ENCODE measurements at regions not wholly inside any gene's neighbourhood (a gene's known extent, or its start where the extent isn't known, plus 50 kb on each side); places are given as distances from the start of the nearest gene placed in this dataset.

DNA sequence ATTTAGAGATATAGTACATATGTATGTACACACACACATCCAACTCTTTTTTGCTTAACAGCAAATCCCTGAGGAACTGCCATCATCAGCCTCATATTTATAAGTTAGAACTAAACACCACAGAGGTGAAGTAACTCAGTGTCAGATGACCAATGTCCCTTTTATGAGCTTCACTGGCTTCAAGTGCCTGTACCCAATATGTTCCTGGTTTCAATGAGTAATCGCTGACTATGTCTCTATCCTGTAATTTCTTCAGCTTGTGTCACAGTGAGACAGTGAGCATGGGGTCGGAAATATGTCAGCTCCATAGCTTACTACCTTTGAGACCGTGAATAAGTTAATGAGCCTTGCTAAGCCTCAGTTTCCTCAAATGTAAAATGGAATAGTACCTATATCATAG is 136.2 kb upstream of the RASGEF1B start (continued):
- TF ChIP-seq, protein P1, sequence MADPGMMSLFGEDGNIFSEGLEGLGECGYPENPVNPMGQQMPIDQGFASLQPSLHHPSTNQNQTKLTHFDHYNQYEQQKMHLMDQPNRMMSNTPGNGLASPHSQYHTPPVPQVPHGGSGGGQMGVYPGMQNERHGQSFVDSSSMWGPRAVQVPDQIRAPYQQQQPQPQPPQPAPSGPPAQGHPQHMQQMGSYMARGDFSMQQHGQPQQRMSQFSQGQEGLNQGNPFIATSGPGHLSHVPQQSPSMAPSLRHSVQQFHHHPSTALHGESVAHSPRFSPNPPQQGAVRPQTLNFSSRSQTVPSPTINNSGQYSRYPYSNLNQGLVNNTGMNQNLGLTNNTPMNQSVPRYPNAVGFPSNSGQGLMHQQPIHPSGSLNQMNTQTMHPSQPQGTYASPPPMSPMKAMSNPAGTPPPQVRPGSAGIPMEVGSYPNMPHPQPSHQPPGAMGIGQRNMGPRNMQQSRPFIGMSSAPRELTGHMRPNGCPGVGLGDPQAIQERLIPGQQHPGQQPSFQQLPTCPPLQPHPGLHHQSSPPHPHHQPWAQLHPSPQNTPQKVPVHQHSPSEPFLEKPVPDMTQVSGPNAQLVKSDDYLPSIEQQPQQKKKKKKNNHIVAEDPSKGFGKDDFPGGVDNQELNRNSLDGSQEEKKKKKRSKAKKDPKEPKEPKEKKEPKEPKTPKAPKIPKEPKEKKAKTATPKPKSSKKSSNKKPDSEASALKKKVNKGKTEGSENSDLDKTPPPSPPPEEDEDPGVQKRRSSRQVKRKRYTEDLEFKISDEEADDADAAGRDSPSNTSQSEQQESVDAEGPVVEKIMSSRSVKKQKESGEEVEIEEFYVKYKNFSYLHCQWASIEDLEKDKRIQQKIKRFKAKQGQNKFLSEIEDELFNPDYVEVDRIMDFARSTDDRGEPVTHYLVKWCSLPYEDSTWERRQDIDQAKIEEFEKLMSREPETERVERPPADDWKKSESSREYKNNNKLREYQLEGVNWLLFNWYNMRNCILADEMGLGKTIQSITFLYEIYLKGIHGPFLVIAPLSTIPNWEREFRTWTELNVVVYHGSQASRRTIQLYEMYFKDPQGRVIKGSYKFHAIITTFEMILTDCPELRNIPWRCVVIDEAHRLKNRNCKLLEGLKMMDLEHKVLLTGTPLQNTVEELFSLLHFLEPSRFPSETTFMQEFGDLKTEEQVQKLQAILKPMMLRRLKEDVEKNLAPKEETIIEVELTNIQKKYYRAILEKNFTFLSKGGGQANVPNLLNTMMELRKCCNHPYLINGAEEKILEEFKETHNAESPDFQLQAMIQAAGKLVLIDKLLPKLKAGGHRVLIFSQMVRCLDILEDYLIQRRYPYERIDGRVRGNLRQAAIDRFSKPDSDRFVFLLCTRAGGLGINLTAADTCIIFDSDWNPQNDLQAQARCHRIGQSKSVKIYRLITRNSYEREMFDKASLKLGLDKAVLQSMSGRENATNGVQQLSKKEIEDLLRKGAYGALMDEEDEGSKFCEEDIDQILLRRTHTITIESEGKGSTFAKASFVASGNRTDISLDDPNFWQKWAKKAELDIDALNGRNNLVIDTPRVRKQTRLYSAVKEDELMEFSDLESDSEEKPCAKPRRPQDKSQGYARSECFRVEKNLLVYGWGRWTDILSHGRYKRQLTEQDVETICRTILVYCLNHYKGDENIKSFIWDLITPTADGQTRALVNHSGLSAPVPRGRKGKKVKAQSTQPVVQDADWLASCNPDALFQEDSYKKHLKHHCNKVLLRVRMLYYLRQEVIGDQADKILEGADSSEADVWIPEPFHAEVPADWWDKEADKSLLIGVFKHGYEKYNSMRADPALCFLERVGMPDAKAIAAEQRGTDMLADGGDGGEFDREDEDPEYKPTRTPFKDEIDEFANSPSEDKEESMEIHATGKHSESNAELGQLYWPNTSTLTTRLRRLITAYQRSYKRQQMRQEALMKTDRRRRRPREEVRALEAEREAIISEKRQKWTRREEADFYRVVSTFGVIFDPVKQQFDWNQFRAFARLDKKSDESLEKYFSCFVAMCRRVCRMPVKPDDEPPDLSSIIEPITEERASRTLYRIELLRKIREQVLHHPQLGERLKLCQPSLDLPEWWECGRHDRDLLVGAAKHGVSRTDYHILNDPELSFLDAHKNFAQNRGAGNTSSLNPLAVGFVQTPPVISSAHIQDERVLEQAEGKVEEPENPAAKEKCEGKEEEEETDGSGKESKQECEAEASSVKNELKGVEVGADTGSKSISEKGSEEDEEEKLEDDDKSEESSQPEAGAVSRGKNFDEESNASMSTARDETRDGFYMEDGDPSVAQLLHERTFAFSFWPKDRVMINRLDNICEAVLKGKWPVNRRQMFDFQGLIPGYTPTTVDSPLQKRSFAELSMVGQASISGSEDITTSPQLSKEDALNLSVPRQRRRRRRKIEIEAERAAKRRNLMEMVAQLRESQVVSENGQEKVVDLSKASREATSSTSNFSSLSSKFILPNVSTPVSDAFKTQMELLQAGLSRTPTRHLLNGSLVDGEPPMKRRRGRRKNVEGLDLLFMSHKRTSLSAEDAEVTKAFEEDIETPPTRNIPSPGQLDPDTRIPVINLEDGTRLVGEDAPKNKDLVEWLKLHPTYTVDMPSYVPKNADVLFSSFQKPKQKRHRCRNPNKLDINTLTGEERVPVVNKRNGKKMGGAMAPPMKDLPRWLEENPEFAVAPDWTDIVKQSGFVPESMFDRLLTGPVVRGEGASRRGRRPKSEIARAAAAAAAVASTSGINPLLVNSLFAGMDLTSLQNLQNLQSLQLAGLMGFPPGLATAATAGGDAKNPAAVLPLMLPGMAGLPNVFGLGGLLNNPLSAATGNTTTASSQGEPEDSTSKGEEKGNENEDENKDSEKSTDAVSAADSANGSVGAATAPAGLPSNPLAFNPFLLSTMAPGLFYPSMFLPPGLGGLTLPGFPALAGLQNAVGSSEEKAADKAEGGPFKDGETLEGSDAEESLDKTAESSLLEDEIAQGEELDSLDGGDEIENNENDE (IDR thresholded peaks at IDR 0.05; ENCODE audit: insufficient replicate concordance, low read length) = no peak
- TF ChIP-seq MAFK (IDR thresholded peaks at IDR 0.05; ENCODE audit: low read depth, low read length) = no peak
- TF ChIP-seq ASH2L (IDR thresholded peaks at IDR 0.05; ENCODE audit: low read length) = no peak
- TF ChIP-seq POU5F1 (IDR thresholded peaks at IDR 0.05; ENCODE audit: low read depth, low read length) = no peak
- TF ChIP-seq EZH2 (IDR thresholded peaks at IDR 0.05; ENCODE audit: low read depth, low read length, severe bottlenecking) = no peak
- no peak for TF ChIP-seq TAF7 (optimal IDR thresholded peaks at IDR 0.05; ENCODE audit: borderline replicate concordance, low read depth, low read length)
- no peak for TF ChIP-seq NANOG (IDR thresholded peaks at IDR 0.05; ENCODE audit: insufficient read depth, low read depth, low read length, poor library complexity, severe bottlenecking)
- no peak for TF ChIP-seq RXRA (IDR thresholded peaks at IDR 0.05; ENCODE audit: insufficient read depth, low read depth, low read length)
- no peak for TF ChIP-seq GTF2F1 (IDR thresholded peaks at IDR 0.05; ENCODE audit: borderline replicate concordance, low read depth, low read length)

Data from H1 (cell line).